K562 (cell line): ENCODE measurements at regions not wholly inside any gene's neighbourhood (a gene's known extent, or its start where the extent isn't known, plus 50 kb on each side); places are given as distances from the start of the nearest gene placed in this dataset.
A peak's percentile ranks its signal among the peaks of the same experiment; 100 is the strongest.

Source experiments
- CBFB ChIP-seq: sonication (generic); formaldehyde crosslinking; IDR thresholded peaks from 2 replicates; pipeline ENCODE4 v1.4.0; 2020; ENCODE audit warnings: mild to moderate bottlenecking, missing genetic modification reagents
- FOXA1 ChIP-seq: fragments of 450-650 bp; IDR thresholded peaks from 2 replicates; pipeline ENCODE4 v1.6.1; 2016; ENCODE audit warnings: mild to moderate bottlenecking, borderline replicate concordance
- HBP1 ChIP-seq: fragments of 450-650 bp; formaldehyde crosslinking; IDR thresholded peaks from 2 replicates; pipeline ENCODE4 v1.4.0; 2022; ENCODE audit warnings: missing genetic modification characterization
- MAZ ChIP-seq, 2 experiments: fragments of 450-650 bp in 1 of 2; sonication (generic) in 1 of 2; formaldehyde crosslinking; IDR thresholded peaks in 1 of 2; conservative IDR thresholded peaks in 1 of 2; 2 replicates each; pipeline versions ENCODE4 v1.4.0 to v1.5.0; 2020; ENCODE audit warnings: mild to moderate bottlenecking in 1 of 2, missing genetic modification reagents in 1 of 2
- POU5F1 ChIP-seq: fragments of 150-350 bp; IDR thresholded peaks from 2 replicates; pipeline ENCODE4 v1.6.1; 2014; ENCODE audit warnings: borderline replicate concordance, low read length, low read depth, mild to moderate bottlenecking; ENCODE audit not compliant: partially characterized antibody
- RAD21 ChIP-seq, 2 experiments: fragments of 250-450 bp in 1 of 2; fragments of 450-650 bp in 1 of 2; sonication (Bioruptor Pico) in 1 of 2; formaldehyde crosslinking in 1 of 2; IDR thresholded peaks in 1 of 2; conservative IDR thresholded peaks in 1 of 2; 2 replicates each; pipeline versions ENCODE4 v1.4.0 to v1.8.0; 2020 to 2022; ENCODE audit warnings: mild to moderate bottlenecking in 2 of 2, moderate library complexity in 1 of 2
- SMC3 ChIP-seq: conservative IDR thresholded peaks from 2 replicates; pipeline ENCODE4 v1.6.1; 2011; ENCODE audit warnings: low read depth, low read length, improper control_type of control experiment; ENCODE audit not compliant: insufficient read depth
- STAG1 ChIP-seq: sonication (generic); formaldehyde crosslinking; IDR thresholded peaks from 2 replicates; pipeline ENCODE4 v1.5.0; 2020; ENCODE audit warnings: missing genetic modification reagents, borderline replicate concordance
- TCFL5 ChIP-seq: fragments of 250-450 bp; sonication (Bioruptor Pico); conservative IDR thresholded peaks from 2 replicates; pipeline ENCODE4 v1.6.1; 2021; ENCODE audit warnings: mild to moderate bottlenecking, moderate library complexity, matching md5 sums
- XRCC4 ChIP-seq: IDR thresholded peaks from one replicate; pipeline ENCODE4 v1.6.1; 2011; ENCODE audit not compliant: insufficient read depth, insufficient read length; ENCODE audit errors: extremely low read depth
- ZKSCAN1 ChIP-seq: fragments of 150-350 bp; IDR thresholded peaks from 2 replicates; pipeline ENCODE4 v1.6.1; 2016; ENCODE audit warnings: low read depth, low read length
- ZNF134 ChIP-seq: fragments of 250-450 bp; sonication (Bioruptor Pico); conservative IDR thresholded peaks from 2 replicates; pipeline ENCODE4 v1.4.0; 2020
- ZNF407 ChIP-seq: fragments of 450-650 bp; IDR thresholded peaks from 2 replicates; pipeline ENCODE4 v1.6.1; 2016; ENCODE audit warnings: low read depth

GRCh38 chr4:138035781-138036258 lies 206.3 kb downstream of the SLC7A11 start (continued):
- TF ChIP-seq HBP1 (no peak), ZNF134 (no peak), POU5F1 (no peak), CBFB (no peak), MAZ (CRISPR knock-in tag; conservative IDR thresholded peaks at IDR 0.05 in 1 of 2, IDR thresholded peaks at IDR 0.05 in 1 of 2) (0 out of 4 replicates have a peak, but pooled peaks of 1 of the 2 experiments have one; percentile 17), XRCC4 (no peak), SMC3 (peak; percentile 77), ZNF407 (no peak), ZKSCAN1 (no peak), TCFL5 (CRISPR knock-in tag) (no peak), FOXA1 (no peak), RAD21 (CRISPR knock-in tag; conservative IDR thresholded peaks at IDR 0.05 in 1 of 2, IDR thresholded peaks at IDR 0.05 in 1 of 2) (peak; percentile 75 to 80), STAG1 (CRISPR knock-in tag) (peak; percentile 38; the same call in 1 of the 2 replicates)
